RWPE2 (cell line): ENCODE measurements at regions not wholly inside any gene's neighbourhood (a gene's known extent, or its start where the extent isn't known, plus 50 kb on each side); places are given as distances from the start of the nearest gene placed in this dataset.

ENCODE experiments used
- ATAC-seq: fragments of 200-7000 bp; cut with Tn5 transposase; 3 replicates; pipeline ENCODE4 v1.9.1; 2021; ENCODE audit warnings: low read depth
- DNase-seq: peaks from one replicate; pipeline ENCODE4 v3.0.0-alpha.2; 2020; ENCODE audit warnings: low spot score
- H3K27ac ChIP-seq: fragments of 450-650 bp; 2 replicates; pipeline ENCODE4 v1.5.1; 2017; ENCODE audit warnings: mild to moderate bottlenecking; ENCODE audit not compliant: poor library complexity, severe bottlenecking
- H3K27me3 ChIP-seq: fragments of 250-450 bp; sonication (Bioruptor Pico); 2 replicates; pipeline ENCODE4 v1.5.1; 2021; ENCODE audit warnings: mild to moderate bottlenecking, moderate library complexity; ENCODE audit not compliant: insufficient read depth, poor library complexity, severe bottlenecking
- H3K36me3 ChIP-seq: fragments of 250-450 bp; sonication (Bioruptor Pico); 2 replicates; pipeline ENCODE4 v1.5.1; 2020; ENCODE audit warnings: low read depth, mild to moderate bottlenecking, moderate library complexity
- H3K4me1 ChIP-seq: fragments of 250-450 bp; sonication (Bioruptor Pico); 2 replicates; pipeline ENCODE4 v1.5.1; 2021; ENCODE audit warnings: mild to moderate bottlenecking, moderate library complexity; ENCODE audit not compliant: insufficient read depth, poor library complexity, severe bottlenecking
- H3K4me3 ChIP-seq: fragments of 250-450 bp; sonication (Bioruptor Pico); 2 replicates; pipeline ENCODE4 v1.5.1; 2021; ENCODE audit warnings: mild to moderate bottlenecking, moderate library complexity; ENCODE audit not compliant: severe bottlenecking
- H3K9me3 ChIP-seq: fragments of 250-450 bp; sonication (Bioruptor Pico); 2 replicates; pipeline ENCODE4 v1.5.1; 2021; ENCODE audit warnings: mild to moderate bottlenecking, moderate library complexity; ENCODE audit not compliant: severe bottlenecking
- TF ChIP-seq, protein P1 (sequence below): fragments of 450-650 bp; IDR thresholded peaks from one replicate; pipeline ENCODE4 v1.5.1; 2017; ENCODE audit warnings: mild to moderate bottlenecking, moderate library complexity; ENCODE audit not compliant: poor library complexity, severe bottlenecking

GRCh38 chr1:232504651-232505050, 125.3 kb downstream of the SIPA1L2 start:
- H3K27me3 ChIP-seq, result no peaks in the 10 kb centered on the region
- H3K9me3 ChIP-seq, result no peaks in the 10 kb centered on the region
- TF ChIP-seq, protein P1, sequence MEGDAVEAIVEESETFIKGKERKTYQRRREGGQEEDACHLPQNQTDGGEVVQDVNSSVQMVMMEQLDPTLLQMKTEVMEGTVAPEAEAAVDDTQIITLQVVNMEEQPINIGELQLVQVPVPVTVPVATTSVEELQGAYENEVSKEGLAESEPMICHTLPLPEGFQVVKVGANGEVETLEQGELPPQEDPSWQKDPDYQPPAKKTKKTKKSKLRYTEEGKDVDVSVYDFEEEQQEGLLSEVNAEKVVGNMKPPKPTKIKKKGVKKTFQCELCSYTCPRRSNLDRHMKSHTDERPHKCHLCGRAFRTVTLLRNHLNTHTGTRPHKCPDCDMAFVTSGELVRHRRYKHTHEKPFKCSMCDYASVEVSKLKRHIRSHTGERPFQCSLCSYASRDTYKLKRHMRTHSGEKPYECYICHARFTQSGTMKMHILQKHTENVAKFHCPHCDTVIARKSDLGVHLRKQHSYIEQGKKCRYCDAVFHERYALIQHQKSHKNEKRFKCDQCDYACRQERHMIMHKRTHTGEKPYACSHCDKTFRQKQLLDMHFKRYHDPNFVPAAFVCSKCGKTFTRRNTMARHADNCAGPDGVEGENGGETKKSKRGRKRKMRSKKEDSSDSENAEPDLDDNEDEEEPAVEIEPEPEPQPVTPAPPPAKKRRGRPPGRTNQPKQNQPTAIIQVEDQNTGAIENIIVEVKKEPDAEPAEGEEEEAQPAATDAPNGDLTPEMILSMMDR, result no peak
- no peak for DNase-seq
- no peak for ATAC-seq
- H3K4me3 ChIP-seq, result no peak overlapping the region
- H3K27ac ChIP-seq, result no peak overlapping the region
- H3K36me3 ChIP-seq, result no peaks in the 10 kb centered on the region
- peaks cover 10% of the 10 kb centered on the region for H3K4me1 ChIP-seq

DNA sequence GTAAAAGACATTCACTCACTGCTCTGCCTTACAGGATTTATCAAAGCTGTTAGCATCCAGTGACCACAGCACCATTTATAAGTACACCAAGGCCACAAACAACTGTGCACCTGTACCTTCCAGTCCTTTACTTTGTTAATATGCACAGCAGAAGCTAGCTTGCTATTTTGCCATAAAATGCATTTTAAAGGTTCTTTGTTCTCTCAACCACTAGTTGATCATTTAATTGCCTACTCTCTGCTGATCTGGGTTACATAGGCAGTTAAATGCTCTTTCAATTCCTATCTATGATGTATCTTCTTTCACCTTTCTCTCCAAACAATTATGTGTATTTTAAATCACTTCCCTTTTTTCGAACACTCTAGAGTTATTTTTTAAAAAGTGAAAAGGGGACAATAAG, 126.4 kb downstream of the SIPA1L2 start:
- H3K9me3 ChIP-seq, result no peaks in the 10 kb centered on the region
- no peak overlapping the region for H3K27ac ChIP-seq
- DNase-seq (no peak), ATAC-seq (no peak)
- no peaks in the 10 kb centered on the region for H3K36me3 ChIP-seq
- TF ChIP-seq, protein P1, result no peak
- no peaks in the 10 kb centered on the region for H3K4me1 ChIP-seq
- H3K27me3 ChIP-seq, result no peaks in the 10 kb centered on the region
- H3K4me3 ChIP-seq, result no peak overlapping the region

DNA sequence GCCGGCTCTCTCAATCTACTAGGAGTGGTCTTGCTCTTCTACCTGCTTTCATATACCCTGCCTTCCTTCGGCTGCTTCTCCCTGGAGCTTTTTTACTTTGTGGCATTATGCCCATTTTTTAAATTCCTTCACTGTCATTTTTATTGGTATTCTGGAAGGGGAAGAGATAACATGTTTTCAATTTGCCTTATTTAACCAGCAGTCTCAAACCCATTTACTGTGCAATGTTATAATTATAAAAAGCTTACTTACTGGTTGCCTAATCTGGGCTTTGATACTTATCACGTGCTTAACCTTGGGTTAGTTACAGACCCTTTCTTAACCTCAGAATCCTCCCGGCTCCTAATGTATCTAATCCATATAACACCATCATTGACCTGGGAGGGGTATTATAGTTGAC, 128.1 kb downstream of the SIPA1L2 start:
- Histone ChIP-seq H3K27me3 (no peaks in the 10 kb centered on the region), H3K36me3 (no peaks in the 10 kb centered on the region), H3K9me3 (no peaks in the 10 kb centered on the region), H3K4me1 (no peaks in the 10 kb centered on the region), H3K4me3 (no peak overlapping the region), H3K27ac (no peak overlapping the region)
- TF ChIP-seq, protein P1, result no peak
- DNase-seq (no peak), ATAC-seq (no peak)

DNA sequence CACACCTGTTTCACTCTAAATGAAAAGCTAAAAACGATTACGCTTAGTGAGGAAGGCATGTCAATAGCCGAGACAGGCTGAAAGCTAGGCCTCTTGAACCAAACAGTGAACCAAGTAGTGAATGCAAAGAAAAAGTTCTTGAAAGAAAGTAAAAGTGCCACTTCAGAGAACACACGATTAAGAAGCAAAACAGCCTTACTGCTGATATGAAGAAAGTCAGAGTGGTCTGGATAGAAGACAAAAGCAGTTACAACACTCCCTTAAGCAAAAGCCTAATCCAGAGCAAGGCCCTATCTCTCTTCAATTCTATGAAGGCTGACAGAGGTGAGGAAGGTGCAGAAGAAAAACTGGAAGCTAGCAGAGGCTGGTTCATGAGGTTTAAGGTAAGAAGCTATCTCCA, 130.7 kb downstream of the SIPA1L2 start:
- TF ChIP-seq, protein P1, result no peak
- ATAC-seq (no peak), DNase-seq (no peak)

GRCh38 chr1:232493869-232494268, 136.1 kb downstream of the SIPA1L2 start:
- no peak for DNase-seq
- Histone ChIP-seq H3K36me3 (no peaks in the 10 kb centered on the region), H3K4me1 (no peaks in the 10 kb centered on the region), H3K27me3 (no peaks in the 10 kb centered on the region), H3K4me3 (no peak overlapping the region), H3K9me3 (no peaks in the 10 kb centered on the region), H3K27ac (no peak overlapping the region)
- no peak for ATAC-seq
- TF ChIP-seq, protein P1, result no peak

More for the DNA sequence above, 130.7 kb downstream of the SIPA1L2 start:
- H3K9me3 ChIP-seq, result no peaks in the 10 kb centered on the region
- no peak overlapping the region for H3K27ac ChIP-seq
- H3K36me3 ChIP-seq, result no peaks in the 10 kb centered on the region
- H3K4me1 ChIP-seq, result no peaks in the 10 kb centered on the region
- H3K4me3 ChIP-seq, result no peak overlapping the region
- H3K27me3 ChIP-seq, result no peaks in the 10 kb centered on the region
